Uterus (tissue), 3 donors: ENCODE measurements at regions not wholly inside any gene's neighbourhood (a gene's known extent, or its start where the extent isn't known, plus 50 kb on each side); places are given as distances from the start of the nearest gene placed in this dataset.

Experiments used
- DNase-seq, 2 donors: peaks; one replicate each; pipeline ENCODE4 v3.0.0-alpha.2; 2019 to 2020
- H3K27ac ChIP-seq, 2 donors: fragments of 200-600 bp; sonication (generic); 1 replicate in 1 of 2; 2 replicates in 1 of 2; pipeline ENCODE4 v1.5.1; 2016 to 2018
- H3K27me3 ChIP-seq, 2 donors: fragments of 200-600 bp; sonication (generic); one replicate each; pipeline ENCODE4 v1.5.1; 2018 to 2019; ENCODE audit warnings: control low read depth in 1 of 2
- H3K36me3 ChIP-seq, 2 donors: fragments of 200-600 bp; sonication (generic); one replicate each; pipeline ENCODE4 v1.5.1; 2019; ENCODE audit warnings: control low read depth in 1 of 2
- H3K4me1 ChIP-seq, 2 donors: fragments of 200-600 bp; sonication (generic); one replicate each; pipeline ENCODE4 v1.5.1; 2018 to 2019; ENCODE audit warnings: control low read depth in 1 of 2
- H3K4me3 ChIP-seq, 2 donors: fragments of 200-600 bp; sonication (generic); 1 replicate in 1 of 2; 2 replicates in 1 of 2; pipeline ENCODE4 v1.5.1; 2018 to 2019; ENCODE audit warnings: mild to moderate bottlenecking in 1 of 2
- H3K9me3 ChIP-seq, 2 donors: fragments of 200-600 bp; sonication (generic); one replicate each; pipeline ENCODE4 v1.5.1; 2019; ENCODE audit warnings: control low read depth in 1 of 2
- POLR2A ChIP-seq, 2 donors: fragments of 450-650 bp; IDR thresholded peaks; one replicate each; pipeline ENCODE4 v1.6.1; 2016; ENCODE audit warnings: antibody characterized with exemption in 2 of 2, mild to moderate bottlenecking in 1 of 2, moderate library complexity in 1 of 2
- intact Hi-C: fragments of 100-400 bp; cut with DNase I; formaldehyde crosslinking; loops from one replicate; pipeline ENCODE4 v1.15.1; 2023; ENCODE audit warnings: low total_unique reads
- TF ChIP-seq, protein P1 (sequence below), 4 experiments: fragments of 200-600 bp in 2 of 4; fragments of 450-650 bp in 2 of 4; sonication (generic) in 2 of 4; IDR thresholded peaks; one replicate each; pipeline ENCODE4 v1.5.1; 2016 to 2019; ENCODE audit warnings: antibody characterized with exemption in 4 of 4, mild to moderate bottlenecking in 2 of 4, moderate library complexity in 1 of 4
- donor health status: DM: yes; HTN: yes; CAD: no.

DNA sequence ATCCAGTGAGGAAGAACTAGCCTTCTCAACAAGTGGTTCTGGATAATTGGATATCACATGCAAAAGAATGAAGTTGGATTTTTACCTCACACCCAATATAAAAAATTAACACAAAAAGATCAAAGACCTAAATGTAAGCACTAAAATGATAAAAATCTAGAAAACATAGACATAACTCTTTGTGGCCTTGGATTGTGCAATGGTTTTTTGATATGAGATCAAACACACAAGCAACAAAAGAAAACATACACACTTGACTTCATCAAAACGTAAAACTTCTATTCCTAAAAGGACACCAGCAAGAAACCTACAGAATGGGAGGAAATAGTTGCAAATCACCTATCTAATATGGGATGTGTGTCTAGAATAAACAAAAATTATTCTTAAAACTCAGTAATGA is 54.1 kb upstream of the NFE2L2 start:
- Histone ChIP-seq H3K27ac (no peak overlapping the region), H3K27me3 (no peaks in the 10 kb centered on the region), H3K9me3 (no peaks in the 10 kb centered on the region), H3K4me1 (no peaks in the 10 kb centered on the region), H3K4me3 (no peak overlapping the region), H3K36me3 (no peaks in the 10 kb centered on the region)
- no peak for TF ChIP-seq POLR2A (IDR thresholded peaks at IDR 0.05)
- TF ChIP-seq, protein P1, sequence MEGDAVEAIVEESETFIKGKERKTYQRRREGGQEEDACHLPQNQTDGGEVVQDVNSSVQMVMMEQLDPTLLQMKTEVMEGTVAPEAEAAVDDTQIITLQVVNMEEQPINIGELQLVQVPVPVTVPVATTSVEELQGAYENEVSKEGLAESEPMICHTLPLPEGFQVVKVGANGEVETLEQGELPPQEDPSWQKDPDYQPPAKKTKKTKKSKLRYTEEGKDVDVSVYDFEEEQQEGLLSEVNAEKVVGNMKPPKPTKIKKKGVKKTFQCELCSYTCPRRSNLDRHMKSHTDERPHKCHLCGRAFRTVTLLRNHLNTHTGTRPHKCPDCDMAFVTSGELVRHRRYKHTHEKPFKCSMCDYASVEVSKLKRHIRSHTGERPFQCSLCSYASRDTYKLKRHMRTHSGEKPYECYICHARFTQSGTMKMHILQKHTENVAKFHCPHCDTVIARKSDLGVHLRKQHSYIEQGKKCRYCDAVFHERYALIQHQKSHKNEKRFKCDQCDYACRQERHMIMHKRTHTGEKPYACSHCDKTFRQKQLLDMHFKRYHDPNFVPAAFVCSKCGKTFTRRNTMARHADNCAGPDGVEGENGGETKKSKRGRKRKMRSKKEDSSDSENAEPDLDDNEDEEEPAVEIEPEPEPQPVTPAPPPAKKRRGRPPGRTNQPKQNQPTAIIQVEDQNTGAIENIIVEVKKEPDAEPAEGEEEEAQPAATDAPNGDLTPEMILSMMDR (IDR thresholded peaks at IDR 0.05) = no peak
- no peak for DNase-seq
- intact Hi-C loops = no loop called here

DNA sequence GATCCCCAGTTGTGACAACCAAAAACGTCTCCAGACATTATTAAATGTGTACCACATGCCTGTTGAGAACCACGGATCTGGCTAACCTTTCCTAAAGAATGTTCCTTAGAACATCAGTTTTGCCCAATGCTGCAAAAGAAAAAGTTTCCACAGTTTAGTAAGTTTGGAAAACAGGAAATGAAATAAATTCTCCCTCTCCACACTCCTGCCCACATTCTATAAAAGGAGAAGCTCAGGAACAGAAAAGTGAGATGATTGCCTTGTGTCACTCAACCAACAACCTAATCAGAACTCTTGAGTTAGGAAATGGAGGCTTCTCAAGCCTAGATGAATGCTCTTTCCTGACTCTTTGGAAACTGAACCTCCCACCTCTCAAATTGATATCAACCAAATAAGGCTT is 56.1 kb upstream of the NFE2L2 start:
- Histone ChIP-seq H3K9me3 (no peaks in the 10 kb centered on the region), H3K27me3 (no peaks in the 10 kb centered on the region), H3K27ac (no peak overlapping the region), H3K36me3 (no peaks in the 10 kb centered on the region), H3K4me3 (no peak overlapping the region), H3K4me1 (no peaks in the 10 kb centered on the region)
- intact Hi-C loops = no loop called here
- TF ChIP-seq POLR2A (IDR thresholded peaks at IDR 0.05) = no peak
- TF ChIP-seq, protein P1 (IDR thresholded peaks at IDR 0.05) = no peak
- no peak for DNase-seq

DNA sequence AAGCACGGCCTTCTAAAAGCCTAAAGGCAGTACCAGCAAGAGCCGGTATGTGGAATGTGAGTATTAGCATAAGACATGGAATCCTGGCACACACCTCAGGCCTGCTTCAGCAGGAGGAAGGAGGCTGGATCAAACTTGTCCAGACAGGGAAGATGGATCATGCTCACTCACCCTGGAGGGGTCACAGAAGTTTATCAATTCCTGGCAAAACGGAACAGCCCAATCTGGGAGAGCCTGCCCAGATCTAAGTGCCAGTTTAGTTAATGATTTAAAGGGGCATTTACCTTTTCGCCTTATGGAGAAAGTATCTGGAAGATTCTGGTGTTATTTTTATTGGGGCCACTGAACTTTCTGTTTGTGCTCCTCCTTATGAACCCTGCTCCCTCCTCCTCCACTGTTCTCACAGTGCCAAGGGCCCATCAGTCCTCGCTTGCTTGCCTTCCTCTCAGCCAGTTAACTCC is 58.3 kb upstream of the NFE2L2 start:
- intact Hi-C loops = no loop called here
- no peak for DNase-seq
- TF ChIP-seq POLR2A (IDR thresholded peaks at IDR 0.05) = no peak
- TF ChIP-seq, protein P1 (IDR thresholded peaks at IDR 0.05) = no peak
- Histone ChIP-seq H3K36me3 (no peaks in the 10 kb centered on the region), H3K9me3 (no peaks in the 10 kb centered on the region), H3K4me1 (no peaks in the 10 kb centered on the region), H3K27ac (no peak overlapping the region), H3K4me3 (no peak overlapping the region), H3K27me3 (no peaks in the 10 kb centered on the region)

DNA sequence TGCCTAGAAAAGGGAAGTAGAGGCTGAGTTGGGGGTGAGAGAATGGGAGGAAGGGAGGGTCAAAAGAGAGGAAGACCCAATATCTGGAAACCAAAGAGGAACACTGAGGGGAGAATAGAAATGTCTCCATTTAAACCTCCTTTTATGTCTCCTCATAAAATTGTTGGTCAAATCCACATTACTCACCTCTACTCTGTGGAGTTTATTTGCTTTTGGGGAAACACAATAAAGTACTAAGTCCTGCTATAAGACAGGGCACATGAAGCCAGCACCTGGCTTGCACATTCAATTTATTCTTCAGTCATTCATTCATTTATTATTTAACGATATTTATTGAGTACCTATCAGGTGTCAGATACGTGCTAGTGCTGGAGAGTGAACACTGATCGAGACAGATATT is 60.3 kb upstream of the NFE2L2 start:
- H3K36me3 ChIP-seq = no peaks in the 10 kb centered on the region
- TF ChIP-seq POLR2A (IDR thresholded peaks at IDR 0.05) = no peak
- TF ChIP-seq, protein P1 (IDR thresholded peaks at IDR 0.05) = no peak
- intact Hi-C loops = no loop called here
- no peak for DNase-seq
- H3K4me3 ChIP-seq = no peak overlapping the region
- H3K27ac ChIP-seq = no peak overlapping the region
- no peaks in the 10 kb centered on the region for H3K4me1 ChIP-seq
- H3K9me3 ChIP-seq = no peaks in the 10 kb centered on the region
- no peaks in the 10 kb centered on the region for H3K27me3 ChIP-seq

DNA sequence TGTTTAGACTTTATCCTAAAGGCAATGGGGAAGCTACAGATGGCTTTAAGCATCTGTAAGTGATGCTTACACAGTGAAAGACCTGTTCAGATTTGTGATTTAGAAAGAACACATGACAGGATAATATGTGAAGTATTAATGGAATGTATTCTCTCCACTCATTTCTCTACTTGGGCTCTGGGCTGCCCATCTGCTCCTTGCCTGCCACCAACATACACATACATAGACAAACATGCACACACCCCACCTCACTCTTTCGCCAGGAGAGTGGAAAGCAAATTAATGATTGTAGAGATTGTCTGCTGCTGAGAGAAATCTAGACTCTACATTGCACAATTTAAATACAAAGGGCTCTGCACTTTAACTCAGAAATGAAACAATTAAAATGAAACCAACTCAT is 61.0 kb upstream of the NFE2L2 start:
- DNase-seq = no peak
- no peaks in the 10 kb centered on the region for H3K4me1 ChIP-seq
- no peak overlapping the region for H3K4me3 ChIP-seq
- H3K36me3 ChIP-seq = no peaks in the 10 kb centered on the region
- H3K27me3 ChIP-seq = no peaks in the 10 kb centered on the region
- H3K9me3 ChIP-seq = no peaks in the 10 kb centered on the region
- no peak for TF ChIP-seq POLR2A (IDR thresholded peaks at IDR 0.05)
- TF ChIP-seq, protein P1 (IDR thresholded peaks at IDR 0.05) = no peak
- H3K27ac ChIP-seq = no peak overlapping the region
- intact Hi-C loops = no loop called here
